ENCODE measurements at regions not wholly inside any gene's neighbourhood (a gene's known extent, or its start where the extent isn't known, plus 50 kb on each side); places are given as distances from the start of the nearest gene placed in this dataset.

GRCh38 chr3:68033867-68034266, 379.5 kb upstream of the SUCLG2 start:
- no peak for DNase-seq

DNA sequence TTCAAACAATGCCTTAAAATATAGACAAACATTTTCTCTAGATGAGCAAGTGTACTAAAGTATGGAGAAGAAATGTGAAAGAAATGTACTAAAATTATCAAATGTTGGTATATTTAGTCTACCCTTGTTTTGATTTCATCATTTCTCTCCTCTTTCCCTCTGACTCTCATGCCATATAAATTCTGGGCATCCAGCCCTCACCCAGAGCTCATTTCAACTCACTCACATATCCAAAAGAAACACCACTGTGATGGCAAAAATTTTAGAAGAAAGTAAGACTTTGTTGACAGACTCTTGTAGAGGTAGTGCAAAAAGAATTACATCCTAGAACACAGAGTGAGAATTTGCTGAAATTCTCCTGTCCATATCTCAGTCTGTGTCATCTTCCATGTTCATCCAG, 377.8 kb upstream of the SUCLG2 start:
- no peak for DNase-seq

DNA sequence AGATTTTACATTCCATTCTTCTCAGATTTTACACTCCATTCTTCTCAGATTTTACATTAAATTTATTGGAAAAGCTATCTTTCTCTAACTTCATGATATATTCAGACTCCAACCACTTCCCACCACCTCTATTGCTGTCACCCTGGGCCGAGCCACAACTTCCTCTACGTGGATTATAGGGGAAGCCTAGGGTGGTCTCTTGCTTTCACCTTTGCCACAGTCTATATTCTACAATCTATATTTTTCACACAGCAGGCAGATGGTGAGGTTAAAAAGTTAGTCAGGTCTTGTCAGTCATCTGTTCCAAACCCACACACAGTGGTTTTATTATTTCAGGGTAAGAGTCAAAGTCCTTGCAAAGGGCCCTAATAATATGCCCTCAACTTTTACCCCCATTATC, 370.8 kb upstream of the SUCLG2 start:
- DNase-seq, result no peak

GRCh38 chr3:68019876-68020275, 365.5 kb upstream of the SUCLG2 start:
- no peak for DNase-seq

- no peak for DNase-seq
Observed at GRCh38 chr3:68018275-68018674, 363.9 kb upstream of the SUCLG2 start.

DNA sequence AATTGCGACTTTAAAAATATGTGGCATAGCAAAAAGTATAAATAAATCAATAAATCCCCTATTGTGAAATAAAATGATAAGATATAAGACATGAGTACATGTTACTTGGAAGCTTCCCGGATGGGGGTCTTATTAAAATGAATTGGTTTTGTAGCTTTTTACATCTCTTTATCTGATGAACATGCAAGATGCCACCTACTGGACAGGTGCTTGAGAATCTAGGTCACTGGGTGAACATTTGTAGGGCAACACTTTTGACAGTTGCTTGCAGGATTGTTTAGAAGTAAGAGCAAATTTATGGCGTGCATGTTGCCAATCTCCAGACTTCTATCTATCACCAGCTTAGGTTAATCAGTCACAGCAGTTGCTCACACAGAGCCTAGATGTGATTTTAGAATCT, 362.7 kb upstream of the SUCLG2 start:
- DNase-seq, result no peak

DNA sequence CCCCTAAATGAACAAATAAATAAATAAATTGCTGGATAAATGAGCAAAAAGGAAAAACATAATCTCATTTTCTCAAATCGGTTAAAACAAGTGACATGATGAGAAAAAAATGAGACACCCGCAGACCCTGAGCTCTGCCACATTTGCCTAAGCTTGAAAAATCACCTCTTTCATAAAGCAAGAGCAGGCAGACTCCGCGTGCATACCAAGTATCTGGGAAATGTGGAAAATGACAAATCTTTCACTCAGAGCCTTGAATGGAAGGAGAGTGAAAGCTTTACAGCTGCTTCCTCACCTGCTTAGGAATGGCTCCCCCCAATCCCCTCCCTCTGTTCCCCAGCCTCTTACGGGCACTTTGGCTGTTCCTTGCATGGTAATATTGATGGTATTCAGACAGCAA, 355.5 kb upstream of the SUCLG2 start:
- DNase-seq, result no peak

GRCh38 chr3:68007621-68008226, 353.3 kb upstream of the SUCLG2 start:
- DNase-seq, result peak; percentile 5

DNA sequence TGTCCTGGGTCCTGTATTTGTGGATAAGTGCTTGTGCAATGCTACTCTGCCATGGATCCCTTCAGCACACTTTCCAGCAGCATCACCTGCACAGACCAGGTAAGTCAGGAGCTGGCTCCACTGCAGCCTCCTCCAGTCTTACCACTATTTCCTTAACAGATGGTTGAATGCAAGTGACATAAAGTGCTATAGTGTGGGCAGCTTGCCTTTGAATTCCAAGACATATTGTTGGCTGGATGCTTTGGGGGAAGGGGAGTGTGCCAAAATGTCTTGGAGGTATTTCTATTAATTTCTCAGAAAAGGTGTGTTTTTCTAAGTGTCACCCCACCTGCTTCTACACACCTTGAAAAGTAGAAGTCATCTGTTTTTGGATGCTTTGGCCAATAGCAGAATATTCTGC, 352.2 kb upstream of the SUCLG2 start:
- DNase-seq, result no peak

- DNase-seq, result no peak
Observed at GRCh38 chr3:68004091-68004490, 349.7 kb upstream of the SUCLG2 start.

DNA sequence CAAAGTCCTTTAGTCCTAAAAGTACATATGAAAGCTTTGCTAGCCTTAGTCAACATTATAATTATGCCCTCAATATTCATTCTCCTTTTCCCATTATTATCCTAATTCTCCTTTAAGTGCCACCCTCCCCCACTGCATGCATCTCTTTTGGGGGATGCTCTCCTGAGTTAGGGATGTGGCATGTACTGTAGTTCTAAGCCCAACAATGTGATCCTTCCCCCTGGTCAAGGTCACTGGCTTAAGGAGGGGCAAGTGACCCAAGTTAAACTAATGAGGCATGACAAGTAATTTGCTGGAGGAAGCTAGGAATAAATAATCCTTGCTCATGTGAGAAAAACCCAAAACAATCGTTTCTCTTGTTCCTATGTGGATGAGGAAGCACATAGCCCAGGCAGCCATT, 343.9 kb upstream of the SUCLG2 start:
- no peak for DNase-seq

- DNase-seq, result no peak
Observed at GRCh38 chr3:67995206-67995605, 340.8 kb upstream of the SUCLG2 start.

GRCh38 chr3:67986706-67987105, 332.3 kb upstream of the SUCLG2 start:
- DNase-seq, result no peak

DNA sequence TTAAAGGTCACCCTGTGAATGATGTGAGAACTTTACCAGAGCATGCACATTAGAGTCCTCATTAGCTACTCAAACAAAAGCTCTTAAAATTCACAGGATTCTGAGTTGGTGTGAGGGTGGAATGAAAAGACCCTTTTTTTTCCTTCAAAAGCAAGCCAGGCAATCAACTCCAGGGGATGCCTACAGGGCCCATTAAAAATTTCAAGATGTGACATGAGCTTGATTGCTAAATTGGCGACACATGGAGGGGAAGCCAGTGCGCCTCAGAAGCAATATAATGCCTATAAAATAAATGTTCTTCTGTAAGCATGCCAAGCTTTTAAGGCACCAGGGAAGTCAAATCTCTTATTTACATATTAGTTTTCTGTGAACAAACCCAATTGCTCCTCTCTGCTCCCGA, 328.8 kb upstream of the SUCLG2 start:
- no peak for DNase-seq

GRCh38 chr3:67981077-67981476, 326.7 kb upstream of the SUCLG2 start:
- no peak for DNase-seq

DNA sequence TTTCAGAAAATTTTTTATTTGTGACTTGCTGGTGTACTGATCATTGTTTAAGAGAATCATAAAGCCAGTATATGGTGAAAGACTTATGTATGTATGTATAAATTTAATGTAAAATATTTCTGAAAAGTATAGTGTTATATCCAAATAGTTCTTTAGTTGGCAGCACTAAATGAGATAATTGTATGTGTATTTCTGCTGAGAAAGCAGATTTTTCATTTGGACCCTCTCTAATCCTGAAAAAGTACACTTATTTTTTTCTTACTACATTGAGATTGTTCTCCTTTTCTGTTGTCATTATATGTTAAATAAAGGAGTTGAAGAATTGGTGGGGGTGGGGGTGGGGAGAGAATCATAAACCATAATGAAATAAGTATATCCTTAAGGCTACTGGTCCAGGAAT, 324.9 kb upstream of the SUCLG2 start:
- DNase-seq, result no peak

DNA sequence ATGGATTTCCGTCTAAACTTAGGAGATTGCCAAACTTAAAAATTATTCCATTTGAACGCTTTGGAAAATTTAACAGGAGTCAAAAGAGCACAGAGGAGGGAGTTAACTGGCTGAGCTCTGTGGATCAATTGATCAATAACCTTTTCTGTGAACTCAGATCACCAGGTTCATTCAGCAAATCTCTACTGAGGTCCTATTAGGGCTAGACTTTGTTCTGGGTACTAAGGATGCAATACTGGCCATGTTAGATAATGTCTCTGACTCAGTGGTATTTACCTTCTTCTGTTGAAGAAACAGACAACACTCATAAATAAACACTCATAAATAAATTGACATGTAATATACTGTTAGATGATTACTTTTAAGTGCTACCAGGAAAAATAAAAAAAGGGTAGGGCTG, 323.4 kb upstream of the SUCLG2 start:
- no peak for DNase-seq

GRCh38 chr3:67976663-67977062, 322.3 kb upstream of the SUCLG2 start:
- no peak for DNase-seq

DNA sequence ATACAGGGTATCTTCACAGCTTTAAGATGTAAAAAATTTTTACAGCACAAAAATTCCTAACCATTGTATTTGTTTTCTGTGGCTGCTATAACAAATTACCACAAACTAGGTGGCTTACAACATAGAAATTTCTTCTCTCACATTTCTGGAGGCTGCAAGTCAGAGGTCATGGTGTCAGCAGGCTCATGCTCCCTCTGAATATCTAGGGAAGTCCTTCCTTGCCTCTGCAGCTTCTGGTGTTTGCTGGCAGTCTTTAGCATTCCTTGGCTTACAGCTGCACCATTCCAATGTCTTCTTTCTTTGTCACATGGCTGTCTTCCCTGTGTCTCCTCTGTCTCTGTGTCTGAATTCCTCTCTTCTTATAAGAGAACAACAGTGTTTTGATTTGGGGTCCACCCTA, 310.2 kb upstream of the SUCLG2 start:
- DNase-seq, result no peak

DNA sequence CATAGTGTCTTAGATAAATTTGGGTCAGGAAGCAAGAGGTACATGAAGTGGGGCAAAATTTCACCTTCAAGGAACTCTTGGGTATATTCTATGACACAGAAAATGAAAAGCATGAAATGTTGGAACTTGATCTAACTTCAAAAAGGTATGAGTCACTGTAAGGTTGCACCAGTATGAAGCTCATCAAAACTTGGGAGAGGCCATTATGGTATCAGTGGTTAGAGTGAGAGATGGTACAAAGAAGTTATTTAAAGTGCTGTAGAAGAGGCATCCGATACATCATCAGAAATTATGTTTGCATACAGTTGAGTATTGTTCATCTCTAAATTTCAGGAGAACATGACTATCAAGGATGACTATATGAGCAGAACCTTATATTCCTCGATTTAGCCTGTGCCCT, 302.9 kb upstream of the SUCLG2 start:
- DNase-seq, result no peak

DNA sequence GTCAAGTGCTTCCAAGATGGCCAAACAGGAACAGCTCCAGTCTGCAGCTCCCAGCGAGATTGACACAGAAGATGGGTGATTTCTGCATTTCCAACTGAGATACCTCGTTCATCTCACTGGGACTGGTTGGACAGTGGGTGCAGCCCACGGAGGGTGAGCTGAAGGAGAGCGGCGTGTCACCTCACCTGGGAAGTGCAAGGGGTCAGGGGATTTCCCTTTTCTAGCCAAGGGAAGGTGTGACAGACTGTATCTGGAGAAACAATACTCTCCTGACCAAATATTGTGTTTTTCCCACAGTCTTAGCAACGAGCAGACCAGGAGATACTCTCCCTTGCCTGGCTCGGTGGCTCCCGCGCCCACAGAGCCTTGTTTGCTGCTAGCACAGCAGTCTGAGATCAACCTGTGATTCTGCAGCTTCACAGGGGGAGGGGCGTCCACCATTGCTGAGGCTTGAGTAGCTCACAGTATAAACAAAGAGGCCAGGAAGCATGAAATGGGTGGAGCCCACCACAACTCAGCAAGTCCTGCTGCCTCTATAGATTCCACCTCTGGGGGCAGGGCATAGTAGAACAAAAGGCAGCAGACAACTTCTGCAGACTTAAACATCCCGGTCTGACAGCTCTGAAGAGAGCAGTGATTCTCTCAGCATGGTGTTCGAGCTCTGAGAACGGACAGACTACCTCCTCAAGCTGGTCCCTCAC, 293.5 kb upstream of the SUCLG2 start:
- peak; percentile 2 for DNase-seq

- DNase-seq, result no peak
Observed at GRCh38 chr3:67946436-67946835, 292.0 kb upstream of the SUCLG2 start.

GRCh38 chr3:67943546-67943945, 289.1 kb upstream of the SUCLG2 start:
- DNase-seq, result no peak

DNA sequence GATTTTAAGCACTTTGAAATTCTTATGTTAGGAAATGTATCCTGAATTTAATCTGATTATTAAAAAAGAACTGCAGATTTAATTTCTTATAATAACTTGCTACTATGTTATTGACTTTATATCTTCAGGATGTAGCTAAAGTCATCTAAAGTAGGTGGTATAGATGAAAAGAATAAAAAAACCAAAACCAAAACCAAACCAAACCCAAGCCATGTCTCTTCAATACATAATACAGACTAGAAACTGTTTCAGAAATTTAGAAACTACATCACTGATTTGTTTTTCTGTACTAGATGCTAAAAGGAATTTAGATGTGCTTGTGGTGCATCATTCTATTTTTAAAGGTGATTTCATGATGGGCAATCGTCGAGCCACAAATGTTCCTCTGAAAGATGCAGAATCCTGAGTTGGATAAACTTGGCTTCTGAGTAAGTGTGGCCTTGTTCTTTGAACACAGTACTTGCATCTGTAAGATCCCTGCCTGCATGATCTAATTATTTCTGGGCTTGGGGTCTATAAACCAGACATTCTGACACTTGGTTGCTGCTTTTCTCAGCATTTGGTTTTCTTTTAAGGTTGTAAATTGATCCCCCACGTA, 287.1 kb upstream of the SUCLG2 start:
- DNase-seq, result no peak
